Activated T-cell treated with anti-CD3 and anti-CD28 coated beads for 48 hours (primary cell): ENCODE measurements at regions not wholly inside any gene's neighbourhood (a gene's known extent, or its start where the extent isn't known, plus 50 kb on each side); places are given as distances from the start of the nearest gene placed in this dataset.

ENCODE experiments used
- DNase-seq: peaks from one replicate; pipeline ENCODE4 v3.0.0-alpha.2; 2020; ENCODE audit warnings: low read depth

DNA sequence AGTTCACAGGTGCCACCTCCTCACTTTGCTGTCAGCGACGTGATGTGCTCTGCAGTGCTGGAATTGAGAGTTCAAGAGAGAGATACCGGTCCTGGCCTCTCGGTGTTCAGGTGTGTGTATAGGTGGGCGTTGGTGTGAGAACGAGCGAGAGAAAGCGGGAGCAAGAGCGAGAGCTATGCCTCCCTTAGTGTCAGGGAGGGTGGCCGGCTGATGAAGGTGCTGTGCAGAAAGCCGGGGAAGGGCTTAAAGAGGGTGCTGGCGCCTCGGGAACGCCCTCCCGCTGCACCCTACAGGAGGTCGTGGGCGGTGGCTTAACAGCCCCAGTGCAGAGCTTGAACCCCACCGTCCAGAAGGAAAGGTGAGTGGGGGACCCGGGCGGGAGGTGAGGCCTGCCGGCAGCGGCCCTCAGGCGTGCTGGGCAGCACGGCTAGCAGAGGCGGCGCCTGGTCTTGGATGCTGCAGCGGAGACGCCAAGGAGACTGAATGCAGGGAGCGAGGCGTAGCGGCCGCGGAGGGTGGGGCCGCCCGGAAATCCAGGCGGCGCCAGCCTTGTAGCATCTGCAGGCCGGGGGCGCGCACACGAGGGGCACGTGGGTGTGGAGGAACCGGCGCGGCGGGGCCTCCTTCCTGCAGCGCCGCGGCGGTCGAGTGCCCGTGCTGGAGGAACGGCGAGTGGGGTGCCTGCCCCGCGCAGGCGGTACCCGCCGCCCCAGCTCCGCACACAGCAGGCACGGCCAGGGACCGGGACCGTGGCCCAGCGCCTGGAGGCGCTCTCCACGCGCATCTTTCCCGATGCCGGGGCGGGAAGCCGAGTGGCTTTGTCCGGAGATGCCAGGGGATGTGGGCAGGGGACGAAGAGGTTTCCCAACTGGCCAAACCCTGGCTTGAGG lies 246.8 kb upstream of the TOPAZ1 start:
- no peak for DNase-seq

DNA sequence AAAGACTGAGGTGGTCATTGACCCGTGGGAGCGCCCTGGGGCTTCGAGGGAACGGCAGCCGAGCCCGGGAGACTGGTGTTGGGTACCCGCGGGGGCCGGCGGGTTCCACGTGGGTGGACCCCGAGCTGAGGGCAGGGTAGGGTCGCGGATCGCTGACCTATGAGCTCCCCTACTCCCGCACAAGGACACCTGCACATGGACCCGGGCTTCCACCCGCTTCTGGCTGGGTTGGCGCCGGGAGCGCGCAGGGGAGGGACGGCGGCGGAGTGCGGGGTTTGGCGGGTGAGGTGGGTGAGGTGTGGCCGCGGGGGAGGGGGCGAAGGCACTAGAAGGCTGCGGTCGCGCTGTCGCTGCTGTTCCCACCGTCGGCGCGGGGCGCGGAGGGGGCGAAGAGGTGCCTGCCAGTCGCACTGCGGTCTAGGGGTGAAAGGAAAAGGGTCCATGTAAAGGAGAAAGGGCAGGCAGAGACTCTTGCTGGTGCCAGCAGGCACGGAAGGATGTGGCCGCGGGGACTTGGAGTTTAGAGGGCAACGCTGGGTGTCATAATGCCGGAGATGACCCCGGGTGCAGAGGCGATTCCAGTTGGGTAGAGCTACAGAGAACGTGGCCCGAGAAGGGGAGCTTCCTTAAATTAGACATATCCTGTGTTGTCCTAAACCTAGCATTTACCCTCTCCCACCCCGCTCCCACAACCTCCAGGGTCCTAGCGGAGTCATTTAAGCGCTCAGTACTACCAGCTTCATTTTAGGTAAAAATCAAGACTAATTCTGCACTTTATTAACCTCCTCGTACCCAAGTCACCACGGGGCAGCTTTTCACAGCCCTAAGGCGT lies 245.9 kb upstream of the TOPAZ1 start:
- no peak for DNase-seq

DNA sequence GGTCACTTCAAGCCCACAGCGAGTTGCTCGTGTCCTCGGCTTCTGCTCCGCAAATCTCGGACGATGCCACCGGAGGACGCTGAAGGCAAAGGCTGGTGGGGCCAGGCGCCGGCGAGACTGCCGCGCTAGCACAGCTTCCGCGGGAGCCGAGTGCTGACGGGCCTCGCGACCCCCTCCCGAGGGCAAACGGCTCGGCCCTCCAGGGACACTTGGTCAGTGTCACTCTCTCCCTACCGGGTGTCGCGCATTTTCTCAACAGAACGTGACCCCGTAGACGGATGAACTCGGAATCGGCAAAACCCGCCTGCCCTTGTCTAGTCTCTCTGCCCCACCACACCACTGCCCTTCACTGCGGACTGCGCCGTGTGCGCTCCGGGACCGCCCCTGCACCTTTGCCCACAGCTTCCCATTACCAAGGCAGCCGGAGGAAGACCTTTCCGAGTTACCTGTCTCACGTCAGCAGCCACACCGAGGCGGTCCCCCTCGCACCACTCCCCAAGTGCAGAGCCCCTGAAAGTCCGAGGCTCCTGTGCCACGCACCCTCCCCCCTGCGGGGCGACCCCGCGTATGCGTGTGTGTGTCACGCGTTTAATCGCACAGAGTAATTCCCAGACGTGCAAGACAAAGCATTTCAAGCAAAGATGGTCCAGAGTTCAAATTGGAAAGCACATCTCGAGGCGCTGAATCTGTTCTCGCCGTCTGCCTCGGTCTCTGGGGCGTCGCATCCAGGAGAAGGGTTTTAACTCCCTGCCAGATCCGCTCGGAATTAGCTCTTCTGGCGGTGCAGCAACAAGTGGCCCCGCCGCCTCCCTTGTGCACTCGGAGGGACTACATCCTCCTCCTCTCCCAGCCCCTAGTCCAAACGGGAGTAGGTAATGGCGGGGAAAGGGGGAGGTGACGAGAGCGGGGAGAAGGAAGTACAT lies 245.0 kb upstream of the TOPAZ1 start:
- no peak for DNase-seq

DNA sequence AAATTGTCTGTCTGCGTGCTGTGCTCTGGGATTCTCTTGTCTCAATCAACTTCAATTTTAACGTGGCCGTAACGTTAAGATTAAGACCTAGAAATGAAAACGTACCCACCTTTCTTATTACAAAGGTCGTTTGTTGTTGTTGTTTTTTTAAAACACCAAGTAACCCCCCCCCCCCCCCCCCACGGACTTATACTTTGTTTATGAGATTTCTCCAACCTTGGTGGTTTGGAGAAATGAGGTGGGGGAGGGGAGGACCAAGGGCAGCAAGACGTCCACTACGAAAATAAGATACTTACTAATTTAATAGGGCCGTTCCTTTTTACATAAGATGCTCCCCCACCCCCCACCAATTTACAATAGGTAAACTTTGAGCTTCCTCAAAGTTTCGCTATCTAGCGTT lies 244.4 kb upstream of the TOPAZ1 start:
- DNase-seq = no peak

DNA sequence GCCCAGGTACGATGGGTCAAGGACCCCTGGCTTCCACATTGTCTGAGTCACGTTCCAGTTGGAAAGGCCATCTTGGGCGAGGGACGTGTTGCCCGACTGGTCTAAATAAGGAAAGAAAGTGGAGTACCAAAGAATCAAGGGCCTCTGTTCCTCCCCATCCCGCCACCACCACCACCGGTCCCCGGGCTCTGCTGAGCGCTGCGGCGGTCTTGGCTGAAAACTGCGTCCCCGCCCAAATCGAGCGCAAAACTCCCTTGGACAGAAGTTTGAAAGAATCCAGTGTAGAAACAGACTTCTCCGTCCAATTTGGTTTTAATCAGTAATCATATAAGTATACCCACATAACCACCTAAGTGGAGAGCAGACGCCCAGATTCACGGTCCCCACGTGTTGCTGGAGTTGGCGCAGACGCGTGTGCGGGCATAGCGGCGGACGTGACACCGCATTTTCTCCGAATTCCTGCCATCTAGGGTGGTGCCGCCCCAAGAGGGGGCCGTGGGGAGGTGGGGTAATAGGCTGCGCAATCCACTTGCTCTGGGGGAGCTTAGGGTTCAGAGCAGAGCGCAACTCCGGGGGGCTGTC lies 243.8 kb upstream of the TOPAZ1 start:
- DNase-seq = no peak

DNA sequence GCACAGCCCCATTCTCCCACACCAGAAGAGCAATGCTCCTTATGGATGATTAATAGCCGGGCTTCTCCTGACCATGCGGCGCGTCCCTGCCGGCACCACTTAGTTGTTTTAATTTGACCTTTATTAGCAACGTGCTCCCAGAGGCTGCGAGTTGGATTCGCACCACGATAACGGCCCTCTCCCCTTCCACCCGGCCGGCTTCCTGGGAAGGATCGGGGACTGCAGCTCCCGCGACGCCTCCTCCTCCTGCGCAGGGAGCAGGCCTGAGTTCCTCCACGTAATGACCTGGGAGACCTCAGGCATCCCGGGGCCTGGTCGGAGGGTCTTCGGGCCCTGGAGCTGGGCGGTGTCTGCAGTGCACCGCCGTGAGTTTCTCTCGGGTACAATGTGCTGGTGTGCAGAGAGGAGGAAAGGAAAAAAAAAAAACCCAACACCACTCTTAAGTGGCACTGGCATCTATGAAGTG lies 243.3 kb upstream of the TOPAZ1 start:
- no peak for DNase-seq

DNA sequence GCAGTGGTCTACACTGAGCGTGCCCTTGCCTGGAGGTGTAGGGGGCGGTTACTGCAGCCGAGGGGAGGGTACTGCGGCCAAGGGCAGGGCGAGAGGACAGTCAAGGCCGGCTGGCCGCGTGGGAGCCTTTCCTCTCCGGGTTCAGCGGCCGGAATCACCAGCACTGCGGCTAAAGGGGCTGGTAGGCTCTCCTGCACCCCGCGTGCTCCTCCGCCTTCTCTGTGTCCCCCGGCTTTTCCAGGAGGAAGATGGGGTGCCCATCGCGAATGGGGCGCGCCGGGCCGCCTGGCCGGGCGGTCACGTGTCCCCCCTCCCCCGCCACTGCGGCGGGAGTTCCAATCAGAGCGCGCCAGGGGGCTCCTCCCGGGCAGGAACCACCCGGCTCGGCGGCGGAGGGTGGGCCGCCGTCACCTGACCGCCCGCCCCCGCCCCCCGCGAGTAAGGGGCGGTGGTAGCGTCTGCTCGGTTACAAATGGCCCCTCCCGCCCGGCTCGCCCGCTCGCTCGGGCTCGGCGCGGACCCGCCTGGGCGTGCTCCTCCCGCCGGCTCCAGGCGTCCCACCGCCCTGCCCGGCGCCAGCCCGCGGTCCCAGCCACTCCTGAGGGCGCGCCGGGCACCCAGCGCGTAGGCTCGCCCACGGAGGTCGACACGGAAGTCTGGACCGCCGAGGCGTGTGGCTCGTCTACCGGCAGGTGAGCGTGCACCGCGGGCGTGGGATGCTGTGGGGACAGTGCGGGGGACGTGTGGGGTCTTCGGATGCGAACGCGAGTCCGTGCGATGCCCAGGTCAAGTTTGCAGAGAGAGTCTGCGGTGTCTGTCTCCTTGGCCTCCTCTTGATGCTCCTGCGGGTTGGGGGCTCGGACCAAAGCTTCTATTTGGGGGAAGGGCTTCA lies 242.6 kb upstream of the TOPAZ1 start:
- no peak for DNase-seq

DNA sequence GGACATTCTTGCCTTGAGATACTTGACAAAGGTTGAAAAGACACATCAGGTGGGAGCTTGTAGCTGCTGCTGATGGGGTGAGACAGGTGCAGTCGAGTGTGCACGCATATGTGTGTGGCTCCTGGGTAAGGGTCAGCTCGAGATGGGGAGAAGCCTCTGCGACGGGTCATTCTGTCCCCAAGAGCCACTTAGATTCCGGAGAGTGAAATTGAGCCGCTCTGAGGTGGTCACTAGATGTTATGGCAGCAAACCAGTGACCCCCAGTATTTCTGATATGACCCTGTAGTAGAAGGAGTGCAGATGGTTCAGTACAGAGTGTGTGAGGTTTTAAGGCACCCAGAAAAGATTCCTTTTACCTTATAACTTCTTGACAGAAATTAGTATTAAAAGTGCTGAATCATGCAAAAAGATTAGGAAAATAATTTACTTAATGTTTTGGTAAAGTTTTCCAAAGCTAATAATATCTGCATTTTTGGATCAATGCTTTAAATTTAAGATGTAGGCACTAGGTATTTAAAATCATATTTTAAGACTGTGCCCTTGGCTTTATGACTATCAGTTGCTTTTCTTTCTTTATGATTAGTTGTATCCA lies 241.9 kb upstream of the TOPAZ1 start:
- DNase-seq = no peak

DNA sequence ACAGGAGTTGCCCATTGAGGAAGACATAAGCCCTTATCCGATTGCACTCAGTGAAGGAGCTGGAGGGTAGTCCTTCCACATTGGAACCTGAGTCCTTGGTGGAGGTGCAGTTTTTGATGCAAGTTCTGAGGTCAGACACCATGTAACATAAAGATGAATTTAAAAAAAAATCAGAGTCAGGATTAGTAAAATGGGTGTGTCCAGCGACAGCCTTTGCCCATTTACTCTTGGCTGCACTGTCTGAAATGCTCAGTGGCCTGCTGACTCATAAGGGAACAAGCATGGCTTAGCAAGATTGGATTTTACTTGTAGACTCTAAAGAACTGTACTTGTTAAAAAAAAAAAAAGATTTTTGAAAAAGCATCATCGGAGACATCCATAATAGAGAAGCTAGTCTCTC lies 241.1 kb upstream of the TOPAZ1 start:
- DNase-seq = no peak

DNA sequence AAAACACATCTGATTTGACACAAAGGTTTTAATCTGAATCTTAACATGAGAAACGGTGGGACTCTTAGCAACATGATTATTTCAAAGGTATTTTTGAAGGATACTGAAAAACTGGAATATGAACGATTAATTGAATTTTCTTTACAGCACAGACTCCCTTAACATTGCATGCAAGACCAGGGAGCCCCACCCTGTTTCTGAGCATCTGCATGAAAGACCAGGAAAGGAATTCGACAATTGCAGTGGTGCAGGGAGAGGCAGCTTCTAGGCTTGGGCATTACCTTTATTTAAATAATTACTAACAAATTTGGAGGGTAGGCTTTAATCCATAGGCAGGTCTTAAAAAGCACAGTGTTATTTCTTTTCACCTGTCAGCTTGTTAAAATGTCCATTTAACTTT lies 240.6 kb upstream of the TOPAZ1 start:
- no peak for DNase-seq

DNA sequence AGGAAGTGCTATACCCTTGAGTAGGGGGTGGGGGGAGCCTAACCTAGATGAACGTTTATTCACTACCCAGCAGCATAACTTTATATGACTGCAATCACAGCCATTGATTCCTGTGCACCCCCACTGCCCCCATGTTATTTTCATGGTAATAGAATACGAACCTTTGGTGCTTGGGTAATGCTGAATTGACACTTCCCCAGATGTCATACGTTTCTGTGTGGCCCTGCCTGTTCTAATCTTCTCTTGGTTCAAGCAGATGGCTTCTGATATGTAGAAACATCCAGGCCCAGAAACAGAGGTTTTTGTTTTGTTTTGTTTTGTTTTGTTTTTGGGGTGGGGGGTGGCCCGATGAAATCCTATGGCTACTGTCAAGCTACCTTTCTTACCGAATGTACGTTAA lies 237.9 kb upstream of the TOPAZ1 start:
- DNase-seq = no peak

DNA sequence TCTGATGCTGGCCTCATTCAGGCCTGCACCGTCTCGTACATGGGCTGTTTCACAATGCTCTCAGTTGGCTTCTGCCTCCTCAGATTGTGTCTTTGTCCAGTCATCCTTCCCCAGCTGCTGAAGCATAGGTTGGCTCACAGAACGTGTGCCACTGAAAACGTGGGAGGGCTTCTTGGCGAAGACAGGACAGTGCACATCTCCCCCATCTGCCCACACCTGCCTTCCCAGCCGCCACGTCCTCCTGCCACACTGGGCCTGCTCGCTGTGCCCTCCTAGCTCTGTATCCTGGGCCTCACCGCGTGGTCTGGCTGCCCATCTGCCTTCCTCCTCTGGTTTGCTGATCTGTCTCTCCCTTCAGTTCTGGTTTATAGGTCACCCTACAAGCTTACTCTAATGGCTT lies 230.0 kb upstream of the TOPAZ1 start:
- DNase-seq = no peak

DNA sequence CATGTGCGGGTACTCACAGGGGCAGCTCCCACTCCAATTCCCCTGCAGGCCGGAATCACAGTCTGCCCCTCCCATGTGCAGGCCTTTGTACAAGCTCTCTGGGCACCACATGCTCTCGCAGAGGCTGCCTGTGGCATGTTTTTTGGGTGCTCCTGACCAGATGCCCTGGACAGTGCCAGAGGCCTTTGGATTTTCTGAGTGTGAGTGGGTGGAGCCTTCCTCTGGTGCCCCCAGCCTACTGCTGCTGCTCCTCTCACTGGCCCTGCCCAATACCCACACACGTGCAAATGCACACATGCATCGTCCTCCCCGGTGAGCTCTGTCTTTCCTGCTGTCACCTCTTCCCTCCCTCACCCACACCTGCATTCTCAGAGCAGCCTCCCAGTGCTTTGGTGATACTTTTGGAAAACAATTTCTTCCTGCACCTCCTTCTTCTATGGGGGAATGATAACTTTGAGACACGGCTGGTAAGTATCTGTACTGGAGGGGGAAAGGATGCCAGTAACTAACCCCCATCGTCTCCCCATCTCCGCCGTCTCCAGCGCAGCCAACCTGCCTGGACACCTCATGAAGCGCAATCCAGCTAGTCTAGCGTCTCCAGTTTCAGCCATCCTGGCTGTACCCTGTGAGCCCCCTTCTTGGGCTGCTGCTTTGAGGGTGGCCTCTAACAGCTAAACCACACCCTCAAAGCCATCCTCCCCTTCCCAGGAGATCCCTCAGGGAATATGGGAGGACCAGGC lies 229.4 kb upstream of the TOPAZ1 start:
- no peak for DNase-seq

DNA sequence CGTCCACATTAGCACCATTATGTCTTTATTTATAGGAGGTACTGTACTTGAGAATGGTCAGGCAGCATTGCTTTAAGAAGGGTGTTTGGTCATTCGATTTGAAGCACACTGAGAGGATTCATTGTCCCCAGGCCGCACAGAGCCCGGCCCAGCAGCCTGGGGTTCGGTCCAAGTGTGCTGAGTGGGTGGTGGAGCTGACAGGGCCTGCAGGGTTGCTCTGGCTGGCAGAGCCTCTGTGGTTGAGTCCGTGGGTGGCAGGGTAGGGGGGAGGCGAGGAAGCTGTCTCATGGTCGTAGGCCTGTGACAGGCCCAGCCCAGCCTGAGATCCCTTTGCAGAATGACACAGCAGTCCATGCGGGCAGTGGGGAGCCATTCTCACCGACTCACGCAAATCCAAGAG lies 227.7 kb upstream of the TOPAZ1 start:
- no peak for DNase-seq

DNA sequence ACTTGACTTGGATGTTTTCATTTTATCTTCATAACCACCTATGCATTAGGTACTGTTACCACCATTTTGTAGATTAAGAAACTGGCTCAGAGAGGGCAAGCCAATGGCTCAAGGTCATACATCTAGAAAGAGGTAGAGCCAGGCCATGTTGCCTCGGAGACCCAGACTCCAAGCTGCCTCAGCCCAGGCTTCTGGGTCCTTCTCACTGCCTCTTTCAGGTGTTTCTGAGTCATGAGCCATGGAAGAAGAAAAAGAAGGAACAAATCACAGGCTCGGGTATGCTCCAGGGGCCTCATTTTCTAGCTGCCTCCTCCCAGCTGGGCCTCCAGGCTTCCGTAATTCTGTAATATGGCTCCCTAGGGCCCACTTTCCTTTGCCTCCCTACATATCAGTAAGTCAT lies 226.5 kb upstream of the TOPAZ1 start:
- DNase-seq = no peak

DNA sequence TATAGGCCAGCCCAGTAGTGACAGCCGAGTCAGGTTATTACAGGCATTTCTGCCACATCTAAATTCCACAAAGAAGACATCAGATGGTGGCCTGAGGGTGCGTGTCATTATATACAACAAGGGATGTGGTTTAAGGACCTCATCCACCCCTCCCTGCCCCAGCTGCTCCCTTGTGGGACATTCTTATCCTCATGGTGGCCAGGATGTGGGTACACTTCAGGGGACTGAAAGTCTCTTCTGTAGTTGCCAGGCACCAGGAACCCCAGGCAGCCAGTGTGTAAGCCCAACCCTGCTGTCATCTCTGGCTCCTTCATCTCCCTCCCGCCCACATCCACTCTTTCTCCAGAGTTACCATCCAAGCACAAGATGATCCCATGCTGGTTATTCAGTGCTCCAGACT lies 224.9 kb upstream of the TOPAZ1 start:
- DNase-seq = no peak

DNA sequence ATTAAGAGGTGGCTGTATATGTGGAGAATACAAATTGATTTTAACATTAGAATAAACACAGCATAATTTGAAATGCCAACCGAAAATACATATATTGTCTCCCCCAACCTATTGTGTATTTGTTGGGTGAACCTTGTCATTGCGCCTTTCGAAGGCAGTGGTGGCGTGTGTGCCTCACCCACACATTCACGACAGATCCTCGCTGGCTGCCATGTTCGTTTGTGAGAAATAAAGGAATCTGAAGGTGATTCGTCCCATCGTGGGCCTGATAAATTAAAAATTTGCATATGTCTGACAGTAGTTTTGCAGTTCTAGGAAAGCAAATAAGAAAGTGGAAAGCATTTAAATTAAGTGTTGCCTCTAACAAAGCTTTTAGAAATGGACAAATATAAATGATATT lies 222.8 kb upstream of the TOPAZ1 start:
- no peak for DNase-seq

DNA sequence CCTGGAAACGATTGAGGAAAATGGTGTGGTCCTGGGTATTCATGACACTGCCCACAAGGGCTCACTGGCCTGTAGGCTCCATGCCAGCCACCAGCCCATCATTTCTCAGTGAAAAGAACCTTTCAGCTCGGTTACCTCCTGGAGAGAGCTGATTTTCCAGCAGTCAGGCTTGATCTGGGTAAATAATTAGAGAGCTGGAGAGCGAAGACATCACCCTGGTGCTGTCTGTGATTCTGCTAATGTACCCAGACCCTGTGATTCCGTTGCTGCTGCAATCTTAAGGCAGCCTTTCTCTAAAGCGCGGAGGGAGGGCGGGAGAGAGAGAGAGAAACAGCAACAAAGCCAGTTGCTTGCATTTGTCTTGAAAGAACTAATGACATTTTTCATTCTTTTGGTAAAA lies 221.9 kb upstream of the TOPAZ1 start:
- no peak for DNase-seq

DNA sequence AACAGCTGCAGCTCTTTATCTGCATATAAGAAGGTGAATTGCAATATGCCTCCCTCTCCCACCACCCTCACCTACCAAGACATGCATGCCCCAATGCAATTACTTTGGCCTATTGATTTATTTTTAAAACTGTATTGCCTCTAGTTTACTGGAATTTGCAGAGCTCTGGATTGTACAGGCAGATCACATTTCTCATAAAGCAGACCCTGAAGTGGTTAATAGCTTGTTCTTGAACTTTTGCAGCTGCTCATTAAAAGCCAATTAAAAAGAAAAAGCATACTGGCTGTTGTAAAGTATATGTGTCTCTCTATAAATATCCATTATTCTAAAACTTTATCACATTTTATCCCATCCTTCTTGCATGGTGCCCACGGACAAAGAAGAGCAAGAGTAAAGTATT lies 221.5 kb upstream of the TOPAZ1 start:
- DNase-seq = no peak
